Heart right ventricle (tissue), 16 donors: ENCODE measurements at regions not wholly inside any gene's neighbourhood (a gene's known extent, or its start where the extent isn't known, plus 50 kb on each side); places are given as distances from the start of the nearest gene placed in this dataset.

ENCODE experiments used
- ATAC-seq, 8 donors: fragments of 200-7000 bp; cut with Tn5 transposase; one replicate each; pipeline ENCODE4 v1.9.1; 2020; ENCODE audit warnings: mild to moderate bottlenecking in 8 of 8, moderate library complexity in 8 of 8, moderate number of reproducible peaks in 1 of 8
- DNase-seq, 2 donors: peaks; one replicate each; pipeline ENCODE4 v3.0.0-alpha.2; 2020
- H3K27ac ChIP-seq, 10 donors: fragments of 200-600 bp; sonication (generic) in 2 of 10; one replicate each; pipeline versions ENCODE4 v1.5.0 to v1.8.0; 2020 to 2022; ENCODE audit warnings: mild to moderate bottlenecking in 3 of 10
- H3K27me3 ChIP-seq, 7 donors: fragments of 200-600 bp; one replicate each; pipeline ENCODE4 v1.8.0; 2021 to 2022; ENCODE audit warnings: mild to moderate bottlenecking in 2 of 7
- H3K36me3 ChIP-seq, 9 donors: fragments of 200-600 bp; sonication (generic) in 1 of 9; one replicate each; pipeline versions ENCODE4 v1.5.0 to v1.8.0; 2020 to 2022; ENCODE audit warnings: mild to moderate bottlenecking in 2 of 9
- H3K4me1 ChIP-seq, 9 donors: fragments of 200-600 bp; sonication (generic) in 1 of 9; one replicate each; pipeline versions ENCODE4 v1.5.0 to v1.8.0; 2020 to 2022; ENCODE audit warnings: mild to moderate bottlenecking in 4 of 9
- H3K4me3 ChIP-seq, 10 donors: fragments of 200-600 bp; sonication (generic) in 2 of 10; one replicate each; pipeline versions ENCODE4 v1.5.0 to v1.8.0; 2020 to 2022; ENCODE audit warnings: mild to moderate bottlenecking in 7 of 10, moderate library complexity in 2 of 10
- H3K9me3 ChIP-seq, 11 donors: fragments of 200-600 bp in 10 of 11; sonication (generic) in 2 of 11; one replicate each; pipeline versions ENCODE4 v1.5.0 to v1.8.0; 2013 to 2022; ENCODE audit warnings: mild to moderate bottlenecking in 2 of 11, control low read depth in 1 of 11, moderate library complexity in 1 of 11
- CTCF ChIP-seq, 9 donors: fragments of 200-600 bp; sonication (generic) in 2 of 9; IDR thresholded peaks; one replicate each; pipeline versions ENCODE4 v1.5.0 to v1.8.0; 2021 to 2022; ENCODE audit warnings: antibody characterized with exemption in 9 of 9, mild to moderate bottlenecking in 5 of 9, moderate library complexity in 1 of 9
- WGBS, 2 donors: extraction: QIAGEN DNeasy Blood & Tissue Kit; methylation state at CpG; one replicate each; pipeline ENCODE4 v1.1.7; 2013; ENCODE audit warnings: inconsistent platforms in 1 of 2; 5-methylcytosine and 5-hydroxymethylcytosine counted together
- intact Hi-C, 10 donors: fragments of 100-400 bp; cut with DNase I; formaldehyde crosslinking; loops; one replicate each; pipeline versions ENCODE4 v1.11.1 to v1.14.2; 2022
- donor health status: Arrhythmogenic right ventricular cardiomyopathy.
- donor health status: ischemic (EF 13 %, LVEDD 7.1; RV severe dilation, severe dysfunction).
- donor health status: healthy with polysubstance abuse.
- donor health status: DM: no; HTN: yes; CAD: no.
- donor health status: DM: no; HTN: no; CAD: no.
- donor health status: ischemic (EF 25% LVEDD 6.9; RV normal size, moderate dysfunction).
- donor health status: ischemic (EF 25% LVEDD 5.7; RV mildly dilated, moderate dysfunction).
- donor health status: healthy.
- donor health status: DM: yes; HTN: yes; CAD: no.
- donor health status: Ischemic cardiomyopathy.
- donor health status: ischemic (EF 35%, LVEDD 5.7; RV mildly dilated, moderate dysfunction).
- donor health status: nonischemic (EF 11% LVEDD 7.7; RV severe dilation, severe dysfunction).
- donor health status: DM: yes; HTN: yes; CAD: no.
- donor health status: PGD.
- donor health status: ischemic (EF 29% LVEDD 5.4; RV normal size, mild dysfunction).
- donor health status: nonischemic (EF 23%, LVEDD 6.1; RV moderate dilation, normal function).

GRCh38 chr6:167049275-167049674, 50.1 kb downstream of the CEP43 start:
- no peak for TF ChIP-seq CTCF (IDR thresholded peaks at IDR 0.05)
- ATAC-seq (no peak), DNase-seq (no peak)
- H3K4me3 ChIP-seq, result no peak overlapping the region
- H3K27me3 ChIP-seq, result no peaks in the 10 kb centered on the region
- peaks cover 0 to 7% (median 0%) of the 10 kb centered on the region in 11 donors for H3K9me3 ChIP-seq
- H3K27ac ChIP-seq, result no peak overlapping the region
- intact Hi-C loops, result no loop called here
- H3K36me3 ChIP-seq, result peaks cover 0 to 9% (median 0%) of the 10 kb centered on the region in 9 donors
- peaks cover 0 to 12% (median 0%) of the 10 kb centered on the region in 9 donors for H3K4me1 ChIP-seq
- WGBS, 2 donors, result 85 to 91% methylated on average over 2 of the region's 2 CpGs

GRCh38 chr6:167050903-167051302, 51.7 kb downstream of the CEP43 start:
- DNase-seq, result no peak
- H3K4me1 ChIP-seq, result peaks cover 0 to 12% (median 0%) of the 10 kb centered on the region in 9 donors
- H3K36me3 ChIP-seq, result peaks cover 0 to 9% (median 0%) of the 10 kb centered on the region in 9 donors
- no peak for TF ChIP-seq CTCF (IDR thresholded peaks at IDR 0.05)
- H3K27me3 ChIP-seq, result no peaks in the 10 kb centered on the region
- H3K27ac ChIP-seq, result no peak overlapping the region
- peaks cover 0 to 7% (median 0%) of the 10 kb centered on the region in 11 donors for H3K9me3 ChIP-seq
- peak in 1 of 8 donors; percentile 50 for ATAC-seq
- no peak overlapping the region for H3K4me3 ChIP-seq
- intact Hi-C loops, result no loop called here

GRCh38 chr6:167053895-167054530, 54.8 kb downstream of the CEP43 start:
- no peak overlapping the region for H3K27ac ChIP-seq
- no peak for ATAC-seq
- WGBS, 2 donors, result 44 to 51% methylated on average over 5 of the region's 5 CpGs
- peaks cover 0 to 8% (median 0%) of the 10 kb centered on the region in 9 donors for H3K4me1 ChIP-seq
- no peak overlapping the region for H3K4me3 ChIP-seq
- H3K27me3 ChIP-seq, result no peaks in the 10 kb centered on the region
- DNase-seq, result no peak
- no peak for TF ChIP-seq CTCF (IDR thresholded peaks at IDR 0.05)
- no peaks in the 10 kb centered on the region for H3K36me3 ChIP-seq
- H3K9me3 ChIP-seq, result peaks cover 0 to 7% (median 0%) of the 10 kb centered on the region in 11 donors
- intact Hi-C loops, result no loop called here

- peaks cover 0 to 8% (median 0%) of the 10 kb centered on the region in 9 donors for H3K4me1 ChIP-seq
- intact Hi-C loops, result no loop called here
- no peaks in the 10 kb centered on the region for H3K36me3 ChIP-seq
- no peak for ATAC-seq
- H3K9me3 ChIP-seq, result peaks cover 0 to 7% (median 0%) of the 10 kb centered on the region in 11 donors
- no peak overlapping the region for H3K27ac ChIP-seq
- no peak for TF ChIP-seq CTCF (IDR thresholded peaks at IDR 0.05)
- DNase-seq, result no peak
- WGBS, 2 donors, result 83% methylated on average over 8 of the region's 8 CpGs
- no peaks in the 10 kb centered on the region for H3K27me3 ChIP-seq
- no peak overlapping the region for H3K4me3 ChIP-seq
Observed at GRCh38 chr6:167054987-167055386, 55.8 kb downstream of the CEP43 start.
